ENCODE measurements at regions not wholly inside any gene's neighbourhood (a gene's known extent, or its start where the extent isn't known, plus 50 kb on each side); places are given as distances from the start of the nearest gene placed in this dataset.

DNA sequence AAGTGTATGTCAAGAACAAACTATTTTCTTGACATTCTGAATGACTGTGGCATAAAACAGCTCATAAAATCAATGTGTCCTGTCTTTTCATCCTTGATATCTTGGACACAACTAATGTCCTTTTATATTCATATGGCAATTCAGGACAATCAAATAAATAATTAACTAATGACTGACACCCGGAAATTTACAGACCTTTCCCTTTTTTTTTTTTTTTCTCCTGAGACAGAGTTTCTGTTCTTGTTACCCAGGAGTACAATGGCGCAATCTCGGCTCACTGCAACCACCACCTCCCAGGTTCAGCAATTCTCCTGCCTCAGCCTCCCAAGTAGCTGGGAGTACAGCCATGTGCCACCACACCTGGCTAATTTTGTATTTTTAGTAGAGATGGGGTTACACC is 107.1 kb upstream of the LGSN start:
- Histone ChIP-seq H3K27me3 (no peaks in the 10 kb centered on the region), H3K9me3 (no peaks in the 10 kb centered on the region), H3K4me1 (no peaks in the 10 kb centered on the region), H3K27ac (no peak overlapping the region), H3K36me3 (no peaks in the 10 kb centered on the region), H3K4me3 (no peak overlapping the region)
- DNase-seq: no peak
- intact Hi-C loops (cut with DNase I; ENCODE audit: low total_unique reads): no loop called here
- WGBS, 5 donors: 50 to 73% (median 66%) methylated on average over 3 of the region's 3 CpGs
- TF ChIP-seq, protein P1, sequence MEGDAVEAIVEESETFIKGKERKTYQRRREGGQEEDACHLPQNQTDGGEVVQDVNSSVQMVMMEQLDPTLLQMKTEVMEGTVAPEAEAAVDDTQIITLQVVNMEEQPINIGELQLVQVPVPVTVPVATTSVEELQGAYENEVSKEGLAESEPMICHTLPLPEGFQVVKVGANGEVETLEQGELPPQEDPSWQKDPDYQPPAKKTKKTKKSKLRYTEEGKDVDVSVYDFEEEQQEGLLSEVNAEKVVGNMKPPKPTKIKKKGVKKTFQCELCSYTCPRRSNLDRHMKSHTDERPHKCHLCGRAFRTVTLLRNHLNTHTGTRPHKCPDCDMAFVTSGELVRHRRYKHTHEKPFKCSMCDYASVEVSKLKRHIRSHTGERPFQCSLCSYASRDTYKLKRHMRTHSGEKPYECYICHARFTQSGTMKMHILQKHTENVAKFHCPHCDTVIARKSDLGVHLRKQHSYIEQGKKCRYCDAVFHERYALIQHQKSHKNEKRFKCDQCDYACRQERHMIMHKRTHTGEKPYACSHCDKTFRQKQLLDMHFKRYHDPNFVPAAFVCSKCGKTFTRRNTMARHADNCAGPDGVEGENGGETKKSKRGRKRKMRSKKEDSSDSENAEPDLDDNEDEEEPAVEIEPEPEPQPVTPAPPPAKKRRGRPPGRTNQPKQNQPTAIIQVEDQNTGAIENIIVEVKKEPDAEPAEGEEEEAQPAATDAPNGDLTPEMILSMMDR (IDR thresholded peaks at IDR 0.05): no peak
- TF ChIP-seq POLR2A (IDR thresholded peaks at IDR 0.05): no peak
- no peak for TF ChIP-seq POLR2AphosphoS5 (IDR thresholded peaks at IDR 0.05)
- no peak for TF ChIP-seq EP300 (IDR thresholded peaks at IDR 0.05)

- Histone ChIP-seq H3K36me3 (no peaks in the 10 kb centered on the region), H3K27ac (no peak overlapping the region), H3K4me3 (no peak overlapping the region), H3K4me1 (no peaks in the 10 kb centered on the region), H3K9me3 (no peaks in the 10 kb centered on the region), H3K27me3 (no peaks in the 10 kb centered on the region)
- intact Hi-C loops (cut with DNase I; ENCODE audit: low total_unique reads): no loop called here
- DNase-seq: no peak
- WGBS, 5 donors: 66 to 80% (median 71%) methylated on average over 2 of the region's 2 CpGs
- TF ChIP-seq, protein P1 (IDR thresholded peaks at IDR 0.05): no peak
- TF ChIP-seq POLR2AphosphoS5 (IDR thresholded peaks at IDR 0.05): no peak
- no peak for TF ChIP-seq POLR2A (IDR thresholded peaks at IDR 0.05)
- TF ChIP-seq EP300 (IDR thresholded peaks at IDR 0.05): no peak
Measured at GRCh38 chr6:63427951-63428350, 108.2 kb upstream of the LGSN start.

DNA sequence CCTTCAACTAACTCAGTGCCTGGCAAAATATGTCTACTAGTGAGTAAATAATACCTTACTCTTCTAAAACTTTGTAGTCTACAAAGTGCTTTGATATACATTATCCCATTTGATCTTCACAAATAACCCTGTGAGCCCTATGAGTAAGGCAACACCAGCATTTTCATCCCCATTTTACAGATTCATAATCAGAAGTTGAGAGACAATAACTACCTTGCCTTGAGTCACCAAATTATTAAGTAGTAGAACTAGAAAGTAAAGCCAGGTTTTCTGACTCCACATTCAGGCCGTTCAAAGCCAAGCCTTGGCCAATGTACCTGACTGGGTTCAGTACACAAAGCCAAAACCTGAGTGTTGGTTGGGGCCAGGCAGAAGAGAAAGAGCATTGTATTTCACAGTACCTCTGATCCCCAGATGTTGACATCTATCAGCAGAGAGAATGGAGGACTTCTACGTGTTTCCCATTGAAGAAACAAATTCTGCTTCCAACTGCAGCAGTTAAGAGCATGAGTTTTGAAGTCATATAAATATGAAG is 111.3 kb upstream of the LGSN start:
- TF ChIP-seq EP300 (IDR thresholded peaks at IDR 0.05) (no peak), POLR2AphosphoS5 (IDR thresholded peaks at IDR 0.05) (no peak), POLR2A (IDR thresholded peaks at IDR 0.05) (no peak)
- TF ChIP-seq, protein P1 (IDR thresholded peaks at IDR 0.05): no peak
- intact Hi-C loops (cut with DNase I; ENCODE audit: low total_unique reads): no loop called here
- H3K27me3 ChIP-seq: no peaks in the 10 kb centered on the region
- no peak overlapping the region for H3K4me3 ChIP-seq
- no peak overlapping the region for H3K27ac ChIP-seq
- no peak for DNase-seq
- no peaks in the 10 kb centered on the region for H3K4me1 ChIP-seq
- H3K36me3 ChIP-seq: no peaks in the 10 kb centered on the region
- WGBS, 5 donors: 85 to 91% (median 88%) methylated on average over 2 of the region's 2 CpGs
- no peaks in the 10 kb centered on the region for H3K9me3 ChIP-seq

GRCh38 chr6:63434943-63435342 is 115.2 kb upstream of the LGSN start:
- no peak for DNase-seq
- Histone ChIP-seq H3K36me3 (no peaks in the 10 kb centered on the region), H3K27me3 (no peaks in the 10 kb centered on the region), H3K4me1 (no peaks in the 10 kb centered on the region), H3K4me3 (no peak overlapping the region), H3K9me3 (no peaks in the 10 kb centered on the region), H3K27ac (no peak overlapping the region)
- 38 to 61% (median 51%) methylated on average over 3 of the region's 3 CpGs for WGBS, 5 donors
- intact Hi-C loops (cut with DNase I; ENCODE audit: low total_unique reads): no loop called here
- TF ChIP-seq, protein P1 (IDR thresholded peaks at IDR 0.05): no peak
- no peak for TF ChIP-seq POLR2A (IDR thresholded peaks at IDR 0.05)
- TF ChIP-seq EP300 (IDR thresholded peaks at IDR 0.05): no peak
- no peak for TF ChIP-seq POLR2AphosphoS5 (IDR thresholded peaks at IDR 0.05)

Measured in stomach (tissue), 8 donors.